Fibroblast of skin of back (primary cell): ENCODE measurements at regions not wholly inside any gene's neighbourhood (a gene's known extent, or its start where the extent isn't known, plus 50 kb on each side); places are given as distances from the start of the nearest gene placed in this dataset.
A peak's percentile ranks its signal among the peaks of the same experiment; 100 is the strongest.

ENCODE experiments used
- DNase-seq: peaks from one replicate; pipeline ENCODE4 v3.0.0-alpha.2; 2013

DNA sequence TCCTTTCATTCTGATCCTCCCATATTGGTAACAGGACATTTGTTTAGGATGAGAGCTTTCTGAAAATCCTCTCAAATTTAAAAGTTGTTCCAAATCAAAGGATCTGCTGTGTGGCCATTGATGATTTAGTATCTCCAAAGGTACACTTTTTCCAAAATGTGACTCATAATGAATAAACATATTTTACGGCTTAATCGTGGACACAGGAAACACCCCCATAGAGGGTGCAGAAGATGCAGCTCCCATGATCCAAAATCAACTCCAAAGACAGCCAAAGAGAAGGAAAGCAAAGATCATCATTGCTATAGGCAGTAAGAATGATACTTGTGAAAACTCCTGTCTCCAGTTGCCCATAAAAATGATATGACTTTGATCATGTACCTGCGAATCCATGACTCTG lies 239.7 kb downstream of the PIK3R1 start:
- DNase-seq, result peak; percentile 49

DNA sequence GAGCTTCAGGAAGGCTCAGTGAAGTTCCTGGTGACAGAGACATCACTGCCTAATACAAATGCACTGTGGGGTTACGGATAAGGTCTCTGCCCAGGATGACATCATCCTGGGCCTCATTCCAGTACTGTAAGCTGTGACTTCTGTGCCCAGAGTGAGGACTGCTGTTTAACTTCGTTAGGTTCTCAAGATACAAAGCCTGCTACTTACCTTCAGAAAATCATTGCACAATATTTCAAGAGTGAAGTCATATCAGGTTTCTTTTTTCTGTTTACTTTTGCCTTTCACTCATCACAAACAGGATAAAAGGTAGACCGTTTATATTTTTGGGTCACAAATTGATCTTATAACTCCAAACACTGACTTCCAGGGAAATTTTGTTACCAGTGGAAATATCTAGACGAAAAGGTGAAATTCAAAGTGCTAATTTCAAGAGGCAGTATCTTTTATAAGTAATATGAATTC lies 241.2 kb downstream of the PIK3R1 start:
- peak; percentile 76 for DNase-seq

DNA sequence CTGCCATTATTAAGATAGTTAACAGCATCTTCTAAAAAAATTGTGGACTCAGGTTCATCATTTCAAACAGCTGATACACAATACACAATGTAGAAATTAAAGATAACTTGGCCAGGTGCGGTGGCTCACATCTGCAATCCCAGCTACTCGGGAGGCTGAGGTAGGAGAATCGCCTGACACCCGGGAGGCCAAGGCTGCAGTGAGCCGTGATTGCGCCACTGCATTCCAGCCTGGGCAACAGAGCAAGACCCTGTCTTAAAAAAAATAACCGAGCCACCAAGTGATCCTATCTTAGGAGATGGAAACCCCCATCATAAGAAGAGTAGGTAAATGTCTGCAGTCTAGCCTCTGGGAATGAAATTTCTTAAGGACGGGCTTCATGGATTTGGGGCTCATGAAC lies 241.7 kb downstream of the PIK3R1 start:
- no peak for DNase-seq

DNA sequence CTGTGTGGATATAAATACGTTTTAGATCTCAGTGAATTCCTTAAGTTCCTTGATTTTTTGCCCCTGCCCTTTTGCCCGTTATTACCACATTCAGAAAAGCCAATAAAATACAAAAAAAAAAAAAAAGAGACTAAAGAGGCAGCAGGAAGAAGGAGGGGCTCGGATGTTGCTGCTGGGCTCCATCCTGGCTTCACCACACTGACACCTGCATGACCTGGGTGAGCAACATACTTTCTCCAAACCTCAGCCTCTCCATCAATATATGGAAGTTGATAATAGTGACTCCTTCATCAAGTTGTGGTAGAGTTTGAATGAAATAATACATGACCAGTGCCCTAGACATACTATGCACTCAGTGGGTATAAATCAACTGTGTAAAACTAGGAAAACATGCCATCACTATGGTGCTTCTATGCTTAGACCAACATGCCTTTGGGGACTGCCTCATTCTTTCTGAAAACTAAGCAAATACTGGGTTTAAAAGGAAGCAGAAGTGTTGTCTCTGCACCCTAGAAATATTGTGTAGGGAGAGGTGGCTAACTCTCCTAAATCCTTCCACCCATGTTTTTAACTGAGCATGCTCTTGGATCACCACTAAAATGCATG lies 243.0 kb downstream of the PIK3R1 start:
- DNase-seq, result no peak

DNA sequence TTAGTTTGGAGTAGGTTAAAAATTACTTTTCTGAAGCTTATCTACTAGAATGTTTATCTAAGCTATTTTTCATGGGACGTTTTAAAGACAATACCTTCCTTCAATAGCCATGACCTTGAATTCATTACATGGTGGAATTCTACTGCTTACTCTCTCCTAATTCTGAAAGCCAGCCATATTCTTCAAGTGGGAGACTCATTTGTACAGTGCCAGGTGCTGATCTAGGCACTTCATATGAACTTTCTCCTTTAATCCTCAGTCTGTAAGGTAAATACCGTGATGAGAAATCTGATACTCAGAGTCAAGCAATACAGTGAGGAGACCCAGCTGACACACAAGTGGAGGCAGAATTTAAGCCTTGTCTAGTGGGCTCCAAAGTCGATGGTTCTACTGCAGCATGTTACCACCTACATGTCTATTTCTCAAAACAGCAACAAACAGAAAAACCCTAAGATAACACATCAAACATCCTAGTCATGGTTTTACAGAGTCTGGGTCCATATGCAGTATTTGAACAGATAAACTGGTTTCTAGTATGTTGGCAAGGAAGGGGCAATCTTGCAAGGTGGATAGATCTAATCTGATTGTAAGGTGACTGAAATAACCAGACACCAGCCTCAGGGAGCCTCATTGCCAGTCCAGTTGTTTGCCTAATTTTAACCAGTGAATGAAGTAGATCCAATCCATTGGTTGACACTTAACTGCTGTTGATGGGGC lies 243.7 kb downstream of the PIK3R1 start:
- DNase-seq, result no peak

DNA sequence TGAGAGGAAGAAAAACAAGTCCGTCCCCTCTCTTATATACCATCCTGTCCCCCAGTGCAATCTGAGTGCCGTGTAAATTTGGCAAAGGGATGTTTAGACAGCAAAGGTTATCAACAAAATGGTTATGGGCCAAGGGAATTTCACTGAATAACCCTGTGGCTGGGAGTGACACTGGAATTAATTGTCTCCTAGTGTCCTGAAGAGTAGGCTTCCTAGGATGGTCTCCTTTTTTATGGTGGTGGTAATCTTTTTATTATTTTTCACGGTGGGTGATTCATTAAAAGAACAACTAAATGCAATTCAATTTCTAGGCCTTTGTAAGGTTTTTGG lies 244.2 kb downstream of the PIK3R1 start:
- no peak for DNase-seq

DNA sequence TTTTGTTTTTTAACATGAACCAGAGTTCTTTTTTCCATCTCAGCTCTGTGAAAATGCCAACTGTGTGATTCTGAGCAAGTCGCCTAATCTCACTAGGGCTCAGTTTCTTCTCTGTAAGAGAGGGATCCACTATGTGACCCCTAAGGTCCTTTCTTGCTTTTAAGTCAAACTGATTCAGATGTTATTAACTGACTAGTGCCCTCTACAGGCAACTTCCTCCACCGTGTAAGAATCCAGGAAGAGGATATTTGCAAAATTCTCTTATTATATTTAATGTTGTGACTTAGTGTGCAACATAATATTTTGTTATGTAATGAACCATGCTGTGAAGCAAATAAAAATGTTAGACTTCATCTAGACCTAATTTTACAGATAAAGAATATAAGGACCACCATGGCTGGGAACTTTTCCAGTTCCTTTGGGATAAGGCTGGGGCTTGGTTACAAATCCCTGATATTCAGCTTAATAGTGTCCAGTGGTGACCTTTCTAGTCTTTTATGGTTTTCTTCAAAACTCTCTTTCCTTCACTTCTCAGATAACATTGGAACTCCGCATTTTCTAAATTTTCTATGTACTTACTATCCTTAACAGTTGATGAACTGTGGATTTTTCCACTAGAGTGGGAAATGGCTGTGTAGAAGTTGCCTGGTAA lies 244.7 kb downstream of the PIK3R1 start:
- peak; percentile 61 for DNase-seq

DNA sequence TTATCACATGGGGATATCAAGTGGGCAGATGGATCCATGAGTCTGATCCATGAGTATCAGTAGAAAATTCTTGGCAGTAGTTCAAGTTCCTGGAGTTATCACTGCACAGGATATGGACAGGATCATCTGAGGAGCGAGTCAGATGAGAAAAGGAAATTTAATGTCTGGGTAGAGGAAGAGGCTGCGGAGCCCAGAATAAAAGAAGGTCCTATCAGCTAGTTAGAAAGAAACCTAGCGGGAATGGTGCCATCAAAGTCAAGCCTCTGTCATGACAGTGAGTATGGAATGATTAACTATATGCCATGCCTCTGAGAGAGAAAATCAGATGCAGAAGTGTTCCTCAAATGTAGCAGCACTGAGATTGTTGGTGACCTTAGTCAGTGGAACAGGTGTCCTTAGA lies 248.1 kb downstream of the PIK3R1 start:
- no peak for DNase-seq

DNA sequence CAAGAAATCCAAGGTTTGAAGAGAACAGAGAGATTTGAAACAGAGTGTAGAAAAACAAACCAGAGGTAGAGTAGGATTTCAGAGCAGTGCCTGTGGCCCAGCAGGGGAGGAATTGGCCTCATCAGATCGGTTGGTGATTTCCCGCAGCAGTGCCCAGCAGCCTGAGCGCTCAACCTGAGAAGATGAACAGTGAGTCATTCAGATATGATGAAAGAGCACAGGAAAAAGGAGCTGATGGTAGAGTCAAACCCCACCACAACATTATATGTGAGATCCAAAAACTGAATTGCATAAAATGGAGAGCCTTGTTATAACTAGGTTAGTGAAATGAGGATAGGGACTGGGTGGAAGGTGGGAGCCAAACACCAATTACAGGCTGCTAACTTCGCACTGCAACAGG lies 248.9 kb downstream of the PIK3R1 start:
- DNase-seq, result peak; percentile 41

DNA sequence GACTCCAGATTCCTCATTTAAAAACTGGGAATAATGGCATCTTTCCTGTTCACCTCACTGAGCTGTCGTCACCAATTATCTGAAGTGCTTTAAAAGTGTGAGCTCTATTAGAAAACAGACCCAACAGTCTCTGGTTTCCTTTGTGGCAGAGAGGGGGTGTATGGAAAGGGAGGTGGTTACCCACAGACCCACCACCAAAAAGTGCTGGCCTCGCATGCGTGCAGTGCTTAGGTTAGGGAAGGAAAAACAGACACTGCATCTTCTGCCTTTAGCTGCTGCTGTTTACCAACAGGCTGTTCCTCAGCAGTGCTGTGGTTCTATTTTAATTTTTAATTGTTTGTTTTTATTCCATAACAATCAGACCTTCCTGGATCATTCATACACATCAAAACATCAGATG lies 249.6 kb downstream of the PIK3R1 start:
- no peak for DNase-seq

DNA sequence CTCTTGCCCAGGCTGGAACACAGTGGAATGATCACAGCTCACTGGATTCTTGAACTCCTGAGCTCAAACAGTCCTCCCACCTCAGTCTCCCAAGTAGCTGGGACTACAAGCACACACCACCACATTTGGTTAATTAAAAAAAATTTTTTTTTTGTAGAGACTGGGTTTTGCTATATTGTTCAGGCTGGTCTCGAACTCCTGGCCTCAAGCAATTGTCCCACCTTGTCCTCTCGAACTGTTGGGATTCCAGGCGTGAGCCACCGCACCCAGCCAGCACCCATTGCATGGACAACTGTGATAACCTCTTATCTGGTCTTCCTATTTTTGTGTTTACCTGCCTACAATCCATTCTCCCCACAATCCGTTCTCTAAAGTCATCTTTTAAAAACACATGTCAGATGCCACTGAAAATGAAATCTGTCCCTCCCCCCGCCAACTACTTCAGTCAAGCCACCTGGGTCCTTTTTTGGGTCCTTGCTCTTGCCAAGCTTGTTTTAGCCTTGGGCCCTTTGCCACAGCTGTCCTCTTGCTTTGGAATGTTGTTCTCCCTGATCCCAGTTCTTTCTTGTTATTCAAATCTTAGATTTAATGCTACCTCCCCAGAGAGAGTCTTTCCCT lies 250.5 kb downstream of the PIK3R1 start:
- no peak for DNase-seq

DNA sequence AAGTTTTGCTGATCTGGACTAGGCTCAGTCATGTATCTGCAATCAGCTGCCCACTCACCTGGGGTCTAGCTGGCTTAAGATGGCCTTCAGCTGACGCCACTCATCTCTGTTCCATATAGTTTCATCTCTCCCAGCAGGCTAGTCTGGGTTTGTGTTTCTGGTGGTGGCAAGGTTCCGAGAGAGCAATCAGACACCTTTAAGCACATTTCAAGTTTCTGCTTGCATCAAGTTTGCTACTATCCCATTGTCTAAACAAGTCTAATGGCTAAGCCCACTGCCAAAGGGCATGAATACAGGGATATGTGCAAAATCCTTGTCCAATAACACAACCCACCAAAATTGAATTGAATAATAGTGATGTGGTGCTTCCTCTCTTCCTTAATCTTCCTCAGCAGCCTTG lies 251.7 kb downstream of the PIK3R1 start:
- DNase-seq, result no peak

DNA sequence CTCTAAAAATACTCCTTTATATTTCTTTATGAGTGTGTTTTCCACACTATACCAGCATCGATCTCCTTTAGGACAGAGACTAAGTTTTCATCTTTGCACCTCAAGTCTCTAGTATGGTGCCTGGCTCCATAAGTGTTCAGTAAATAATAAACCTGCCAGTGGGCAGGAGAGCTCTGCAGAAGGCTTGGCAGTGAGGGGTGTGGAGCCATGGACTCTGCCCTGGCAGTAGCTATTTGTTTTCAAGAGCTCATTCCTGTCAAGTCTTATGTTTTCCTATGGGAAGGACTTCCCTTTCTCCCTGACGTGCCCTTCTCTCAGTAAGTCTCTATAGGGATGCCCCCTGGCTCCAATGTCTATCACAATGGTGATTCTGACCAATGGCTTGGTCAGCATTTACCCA lies 252.2 kb downstream of the PIK3R1 start:
- no peak for DNase-seq

DNA sequence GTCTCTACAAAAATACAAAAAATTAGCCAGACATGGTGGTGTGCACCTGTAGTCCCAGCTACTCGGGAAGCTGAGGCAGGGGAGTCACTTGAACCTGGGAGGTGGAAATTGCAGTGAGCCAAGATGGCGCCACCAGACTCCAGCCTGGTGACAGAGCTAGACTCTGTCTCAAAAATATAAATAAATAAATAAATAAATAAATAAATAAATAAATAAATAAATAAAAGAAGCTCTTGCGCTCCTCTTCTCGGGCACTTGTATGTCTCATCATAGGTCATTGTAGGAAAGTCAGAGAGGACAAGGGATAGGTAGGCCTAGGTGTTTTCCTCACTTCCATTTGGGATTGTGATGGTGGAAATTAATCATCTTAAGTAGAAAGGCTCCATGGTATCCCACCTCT lies 252.8 kb downstream of the PIK3R1 start:
- no peak for DNase-seq

DNA sequence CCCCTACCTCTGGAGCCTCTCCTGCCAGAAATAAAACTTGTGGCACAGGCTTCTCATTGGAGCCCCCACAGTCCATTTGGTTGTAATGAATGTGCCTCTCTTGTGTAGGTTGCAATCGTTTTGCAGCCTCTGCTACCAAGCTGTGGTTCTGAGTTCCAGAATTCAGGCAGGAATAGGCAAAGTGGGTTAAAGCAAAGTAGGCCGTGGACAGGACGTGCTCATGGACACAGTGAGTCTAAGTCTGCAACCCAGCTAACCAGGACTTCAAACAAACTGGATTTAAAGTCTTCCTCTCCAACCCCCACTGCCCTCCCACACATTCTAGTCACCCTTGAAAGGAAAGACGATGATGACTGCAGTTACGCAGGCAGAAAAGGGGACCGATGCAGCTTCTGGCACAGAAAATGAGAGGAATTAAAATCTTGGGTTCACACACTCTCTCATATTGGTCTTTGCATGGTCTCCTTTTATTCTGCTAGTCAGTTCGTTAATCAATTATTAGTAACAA lies 260.0 kb downstream of the PIK3R1 start:
- DNase-seq, result no peak

DNA sequence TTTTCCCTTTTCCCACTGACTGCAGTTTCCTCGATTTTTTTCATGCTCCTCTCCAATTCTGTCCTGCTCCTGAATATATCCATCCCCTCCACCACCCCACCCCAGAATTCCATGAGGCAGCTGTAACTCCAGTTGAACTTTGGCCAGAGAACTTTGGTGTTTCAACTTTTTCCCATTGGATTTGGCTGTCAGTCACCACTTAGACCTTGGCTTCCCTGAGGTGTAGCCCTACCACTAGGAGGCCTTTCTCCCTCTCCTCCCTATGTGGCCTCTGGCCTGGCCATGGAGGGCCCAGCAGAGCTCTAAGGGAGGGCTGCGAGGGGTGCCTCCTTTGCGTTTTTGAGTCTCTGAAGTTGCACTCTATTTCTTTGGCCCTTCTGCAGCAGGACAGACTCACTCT lies 261.3 kb downstream of the PIK3R1 start:
- no peak for DNase-seq

DNA sequence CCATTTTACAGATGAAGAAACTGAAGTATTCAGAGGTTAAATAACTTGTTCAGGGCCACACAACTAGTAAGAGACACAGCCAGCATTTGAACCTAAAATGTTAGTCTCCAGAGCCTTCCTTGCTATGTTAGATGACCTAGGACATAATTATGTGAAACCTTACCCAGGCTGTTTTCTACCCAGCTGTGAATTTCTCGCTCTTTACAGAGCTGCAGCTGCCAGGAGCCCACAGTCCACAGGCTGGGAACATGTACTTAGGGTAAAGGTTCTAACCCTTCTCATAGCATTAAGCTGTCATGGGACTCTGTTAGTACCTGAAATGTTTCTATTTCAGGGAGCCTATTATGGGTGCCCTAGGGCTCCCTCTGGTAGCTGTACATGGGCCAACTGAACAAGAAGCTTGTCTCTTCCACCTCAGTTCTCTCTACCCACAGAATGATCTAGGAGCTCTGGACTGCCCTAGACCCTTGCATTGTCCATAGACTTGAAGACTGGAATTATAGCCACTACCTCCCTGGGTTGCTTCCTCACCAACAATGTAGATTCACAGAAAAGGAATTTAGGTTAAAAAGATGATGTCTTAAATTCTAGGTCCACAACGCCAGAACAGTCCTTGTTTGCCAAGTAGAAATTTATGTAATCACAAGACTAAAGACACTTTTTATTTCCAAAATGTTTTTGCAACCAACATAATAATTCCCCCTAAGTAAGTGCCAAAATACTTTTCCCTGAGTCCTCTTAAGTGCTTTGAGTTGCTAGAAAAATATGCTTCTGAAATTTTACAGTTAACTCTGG lies 262.9 kb downstream of the PIK3R1 start:
- DNase-seq, result peak; percentile 59

DNA sequence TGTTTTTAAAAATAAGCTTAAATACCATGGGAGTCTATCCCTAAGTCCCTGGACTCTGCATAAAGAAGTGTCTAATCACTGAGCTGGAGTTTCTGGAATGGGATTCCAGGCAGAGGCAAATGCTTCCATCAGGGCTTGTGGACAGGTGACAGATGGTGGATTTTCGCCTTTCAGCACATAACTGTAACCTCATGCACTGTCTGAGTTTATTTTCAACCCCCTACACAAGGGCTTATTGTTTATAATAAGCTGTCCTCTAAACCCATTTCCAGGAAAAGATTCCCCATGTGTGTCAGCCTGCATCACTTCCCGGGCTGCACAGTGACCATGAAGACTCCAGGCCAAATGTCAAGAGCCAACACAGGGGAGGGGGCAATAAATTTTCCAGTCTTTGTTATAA lies 264.0 kb downstream of the PIK3R1 start:
- no peak for DNase-seq

DNA sequence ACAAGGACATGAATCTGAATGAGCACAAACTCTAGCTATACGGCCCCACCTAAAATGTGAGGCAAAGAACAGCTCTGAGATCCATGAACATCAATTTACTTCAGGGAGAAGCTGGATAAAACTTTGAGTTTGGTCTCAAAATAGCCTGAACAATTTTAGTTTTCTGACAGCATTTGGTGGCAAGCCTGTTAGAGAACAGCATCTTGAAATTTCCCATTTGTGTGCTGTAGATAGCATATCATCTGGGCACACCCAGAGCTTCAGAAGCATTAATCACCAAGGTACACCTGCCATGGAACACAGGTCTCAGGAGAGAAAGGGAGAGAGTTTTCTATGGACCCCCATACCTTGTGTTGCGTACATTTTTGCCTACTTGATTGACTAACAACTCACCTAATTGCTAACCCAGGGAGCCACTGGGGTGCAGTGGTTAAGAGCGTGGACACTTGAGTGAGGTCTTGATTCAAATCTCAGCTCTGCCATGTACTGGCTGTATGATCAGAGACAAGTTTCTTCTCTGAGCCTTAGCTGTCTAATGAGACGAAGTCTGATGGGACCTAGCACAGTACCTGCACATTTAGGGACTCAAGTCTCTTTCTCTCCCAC lies 264.9 kb downstream of the PIK3R1 start:
- DNase-seq, result no peak

DNA sequence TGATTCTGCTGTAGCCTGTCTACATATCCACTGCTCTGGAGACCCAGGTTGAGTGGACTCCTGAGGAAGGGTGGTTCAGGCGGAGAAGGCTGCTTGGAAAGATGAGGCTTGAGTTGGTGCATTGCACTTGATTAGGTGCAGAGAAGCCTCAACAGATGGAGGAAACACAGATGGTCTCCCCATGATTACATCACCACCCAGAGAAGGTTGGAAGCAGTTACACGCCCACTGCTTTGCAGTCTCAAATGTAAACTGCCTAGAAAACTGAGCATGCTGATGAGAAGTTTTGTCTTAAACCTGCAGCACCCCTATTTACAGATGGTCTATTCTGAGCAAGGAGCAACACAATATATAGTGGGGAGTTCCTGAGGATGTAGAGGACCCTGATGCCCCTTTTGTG lies 266.6 kb downstream of the PIK3R1 start:
- DNase-seq, result no peak

DNA sequence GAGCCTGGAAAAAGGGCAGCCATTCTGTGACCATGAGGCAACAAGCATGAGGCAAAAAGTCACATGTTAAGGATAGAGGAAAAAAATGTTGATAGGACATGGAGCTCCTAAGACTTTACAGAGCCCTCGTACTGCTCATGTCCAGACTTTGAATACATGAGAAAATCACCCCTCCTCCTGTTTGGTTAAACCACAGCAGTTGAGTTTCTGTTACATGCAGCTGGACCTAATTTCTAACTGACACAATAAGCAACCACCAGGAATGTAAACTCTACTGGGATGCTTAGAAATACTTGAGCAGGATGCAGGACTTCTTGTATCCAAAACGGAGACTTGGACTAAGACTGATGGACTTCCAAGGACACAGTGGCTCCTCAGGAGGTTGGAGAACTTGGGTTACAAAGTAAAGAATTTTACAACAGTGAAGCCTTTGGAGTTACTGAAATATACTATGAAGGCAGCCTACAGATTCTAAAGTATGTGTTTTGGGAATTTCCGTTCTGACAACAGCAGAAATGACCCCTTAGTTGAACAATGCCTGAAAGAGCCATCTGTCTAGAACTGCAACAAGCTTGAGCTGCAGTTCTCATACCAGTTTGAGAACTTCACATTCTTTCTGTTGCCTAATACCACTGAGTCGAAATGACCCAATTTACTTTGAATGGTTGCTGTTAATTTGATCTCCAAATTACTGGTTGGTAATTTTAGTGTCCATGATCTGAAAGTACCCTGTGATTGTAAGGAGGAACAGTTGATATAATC lies 268.9 kb downstream of the PIK3R1 start:
- peak; percentile 80 for DNase-seq

DNA sequence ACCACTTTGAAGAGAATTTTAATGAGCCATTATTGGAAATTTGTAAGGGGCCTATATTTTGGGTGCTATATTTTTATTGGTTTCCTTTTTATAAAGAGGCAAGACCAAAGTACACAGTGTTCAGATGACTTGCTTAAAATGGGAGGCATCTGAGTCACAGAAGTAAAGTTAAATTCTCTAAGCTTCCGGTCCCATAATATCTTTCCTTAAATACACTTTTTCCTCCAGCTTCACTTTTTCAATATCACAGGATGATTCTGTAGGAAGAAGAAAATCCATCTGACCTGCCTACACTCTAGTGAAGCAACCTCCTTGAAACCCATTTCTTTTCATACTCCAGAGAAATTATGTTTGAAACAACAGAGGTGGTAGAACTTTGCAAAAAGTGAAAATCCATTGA lies 274.0 kb downstream of the PIK3R1 start:
- no peak for DNase-seq
